ENCODE measurements at regions not wholly inside any gene's neighbourhood (a gene's known extent, or its start where the extent isn't known, plus 50 kb on each side); places are given as distances from the start of the nearest gene placed in this dataset.

DNA sequence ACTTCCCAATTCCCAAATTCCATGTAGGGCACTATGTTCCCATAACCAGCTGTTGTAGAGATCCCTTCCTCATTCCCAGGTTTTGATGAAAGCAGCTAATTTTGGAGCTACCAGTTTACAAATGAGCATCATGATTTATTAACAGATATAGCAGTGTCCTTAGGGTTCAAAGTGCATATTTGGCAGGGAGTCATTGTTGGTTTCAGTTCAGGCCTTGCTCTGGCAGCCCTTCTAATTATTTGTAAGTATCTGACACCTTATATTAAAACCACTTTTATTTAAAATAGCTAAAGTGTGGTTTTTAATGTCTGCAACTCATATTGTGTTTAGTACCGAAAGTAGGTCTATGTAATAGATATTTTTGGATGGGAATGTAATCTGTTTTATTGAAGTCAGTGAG, 518.5 kb downstream of the TLL1 start:
- no peak for DNase-seq (ENCODE audit: low read depth in 1 of 2, low spot score in 1 of 2)
- H3K27ac ChIP-seq (replicated peaks): no peak overlapping the region
- H3K4me3 ChIP-seq (replicated peaks; ENCODE audit: insufficient read depth, low read length): no peak overlapping the region
- H3K27me3 ChIP-seq (ENCODE audit: insufficient read depth, poor library complexity, severe bottlenecking): no peaks in the 10 kb centered on the region
- TF ChIP-seq POLR2AphosphoS5 (IDR thresholded peaks at IDR 0.05; ENCODE audit: low read depth) (no peak), GABPA (IDR thresholded peaks at IDR 0.05; ENCODE audit: low read depth) (no peak), SPI1 (IDR thresholded peaks at IDR 0.05; ENCODE audit: borderline replicate concordance, low read depth) (no peak)
- TF ChIP-seq, protein P1, sequence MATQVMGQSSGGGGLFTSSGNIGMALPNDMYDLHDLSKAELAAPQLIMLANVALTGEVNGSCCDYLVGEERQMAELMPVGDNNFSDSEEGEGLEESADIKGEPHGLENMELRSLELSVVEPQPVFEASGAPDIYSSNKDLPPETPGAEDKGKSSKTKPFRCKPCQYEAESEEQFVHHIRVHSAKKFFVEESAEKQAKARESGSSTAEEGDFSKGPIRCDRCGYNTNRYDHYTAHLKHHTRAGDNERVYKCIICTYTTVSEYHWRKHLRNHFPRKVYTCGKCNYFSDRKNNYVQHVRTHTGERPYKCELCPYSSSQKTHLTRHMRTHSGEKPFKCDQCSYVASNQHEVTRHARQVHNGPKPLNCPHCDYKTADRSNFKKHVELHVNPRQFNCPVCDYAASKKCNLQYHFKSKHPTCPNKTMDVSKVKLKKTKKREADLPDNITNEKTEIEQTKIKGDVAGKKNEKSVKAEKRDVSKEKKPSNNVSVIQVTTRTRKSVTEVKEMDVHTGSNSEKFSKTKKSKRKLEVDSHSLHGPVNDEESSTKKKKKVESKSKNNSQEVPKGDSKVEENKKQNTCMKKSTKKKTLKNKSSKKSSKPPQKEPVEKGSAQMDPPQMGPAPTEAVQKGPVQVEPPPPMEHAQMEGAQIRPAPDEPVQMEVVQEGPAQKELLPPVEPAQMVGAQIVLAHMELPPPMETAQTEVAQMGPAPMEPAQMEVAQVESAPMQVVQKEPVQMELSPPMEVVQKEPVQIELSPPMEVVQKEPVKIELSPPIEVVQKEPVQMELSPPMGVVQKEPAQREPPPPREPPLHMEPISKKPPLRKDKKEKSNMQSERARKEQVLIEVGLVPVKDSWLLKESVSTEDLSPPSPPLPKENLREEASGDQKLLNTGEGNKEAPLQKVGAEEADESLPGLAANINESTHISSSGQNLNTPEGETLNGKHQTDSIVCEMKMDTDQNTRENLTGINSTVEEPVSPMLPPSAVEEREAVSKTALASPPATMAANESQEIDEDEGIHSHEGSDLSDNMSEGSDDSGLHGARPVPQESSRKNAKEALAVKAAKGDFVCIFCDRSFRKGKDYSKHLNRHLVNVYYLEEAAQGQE (IDR thresholded peaks at IDR 0.05; ENCODE audit: insufficient replicate concordance, low read depth): no peak

DNA sequence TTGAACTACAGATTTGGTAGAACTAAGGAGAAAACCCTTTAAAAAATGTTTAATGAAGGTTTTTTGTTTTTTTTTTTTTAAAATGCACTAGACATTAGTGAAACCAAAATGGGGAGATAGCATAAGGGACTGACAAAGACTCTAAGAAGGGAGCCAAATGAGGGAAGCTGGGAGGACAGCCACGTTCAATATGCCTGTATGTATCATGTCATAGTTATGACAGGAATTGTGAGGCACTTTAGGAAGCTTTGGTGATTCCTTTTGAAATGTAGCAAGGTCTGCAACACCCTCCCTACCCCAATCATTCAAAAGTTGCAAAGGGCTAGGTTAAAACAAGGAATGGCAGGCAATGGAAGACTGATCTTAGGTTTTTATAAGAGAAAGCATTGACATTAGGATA, 526.0 kb downstream of the TLL1 start:
- Histone ChIP-seq H3K27ac (replicated peaks) (no peak overlapping the region), H3K27me3 (ENCODE audit: insufficient read depth, poor library complexity, severe bottlenecking) (no peaks in the 10 kb centered on the region), H3K4me3 (replicated peaks; ENCODE audit: insufficient read depth, low read length) (no peak overlapping the region)
- DNase-seq (ENCODE audit: low read depth in 1 of 2, low spot score in 1 of 2): no peak
- TF ChIP-seq, protein P1 (IDR thresholded peaks at IDR 0.05; ENCODE audit: insufficient replicate concordance, low read depth): no peak
- TF ChIP-seq SPI1 (IDR thresholded peaks at IDR 0.05; ENCODE audit: borderline replicate concordance, low read depth): no peak
- TF ChIP-seq, protein P2, sequence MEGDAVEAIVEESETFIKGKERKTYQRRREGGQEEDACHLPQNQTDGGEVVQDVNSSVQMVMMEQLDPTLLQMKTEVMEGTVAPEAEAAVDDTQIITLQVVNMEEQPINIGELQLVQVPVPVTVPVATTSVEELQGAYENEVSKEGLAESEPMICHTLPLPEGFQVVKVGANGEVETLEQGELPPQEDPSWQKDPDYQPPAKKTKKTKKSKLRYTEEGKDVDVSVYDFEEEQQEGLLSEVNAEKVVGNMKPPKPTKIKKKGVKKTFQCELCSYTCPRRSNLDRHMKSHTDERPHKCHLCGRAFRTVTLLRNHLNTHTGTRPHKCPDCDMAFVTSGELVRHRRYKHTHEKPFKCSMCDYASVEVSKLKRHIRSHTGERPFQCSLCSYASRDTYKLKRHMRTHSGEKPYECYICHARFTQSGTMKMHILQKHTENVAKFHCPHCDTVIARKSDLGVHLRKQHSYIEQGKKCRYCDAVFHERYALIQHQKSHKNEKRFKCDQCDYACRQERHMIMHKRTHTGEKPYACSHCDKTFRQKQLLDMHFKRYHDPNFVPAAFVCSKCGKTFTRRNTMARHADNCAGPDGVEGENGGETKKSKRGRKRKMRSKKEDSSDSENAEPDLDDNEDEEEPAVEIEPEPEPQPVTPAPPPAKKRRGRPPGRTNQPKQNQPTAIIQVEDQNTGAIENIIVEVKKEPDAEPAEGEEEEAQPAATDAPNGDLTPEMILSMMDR (IDR thresholded peaks at IDR 0.05; ENCODE audit: insufficient read depth, low read length): no peak
- no peak for TF ChIP-seq GABPA (IDR thresholded peaks at IDR 0.05; ENCODE audit: low read depth)
- no peak for TF ChIP-seq POLR2AphosphoS5 (IDR thresholded peaks at IDR 0.05; ENCODE audit: low read depth)

DNA sequence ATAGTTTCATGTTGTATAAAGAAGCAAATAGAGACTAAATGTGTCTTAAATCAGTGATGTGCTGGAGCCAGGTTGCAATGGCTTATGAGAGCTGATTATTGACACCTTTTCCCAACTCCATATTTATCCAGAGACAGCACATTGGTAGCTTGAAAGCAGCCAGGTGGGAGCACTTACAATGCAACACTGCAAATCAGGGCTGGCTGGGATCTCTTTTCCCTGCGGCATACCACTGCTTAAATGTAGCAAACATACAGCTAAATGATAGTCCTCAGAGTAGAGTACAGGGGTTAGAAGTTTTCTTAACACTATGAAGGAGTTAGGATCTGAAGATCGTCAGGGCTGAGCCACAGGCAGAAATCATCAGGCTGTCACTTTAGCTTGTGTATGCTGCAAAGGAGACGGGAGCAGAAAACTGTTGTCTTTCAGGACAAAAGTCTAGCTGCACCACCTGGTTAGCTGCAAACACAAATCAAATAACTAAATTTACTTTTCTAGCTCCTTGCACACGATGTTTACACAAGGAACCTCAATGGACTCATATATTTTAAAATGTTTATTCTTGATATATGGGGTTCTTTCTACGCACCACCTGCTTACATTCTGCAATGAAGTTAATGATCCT, 527.3 kb downstream of the TLL1 start:
- DNase-seq (ENCODE audit: low read depth in 1 of 2, low spot score in 1 of 2): no peak
- H3K27ac ChIP-seq (replicated peaks): no peak overlapping the region
- H3K27me3 ChIP-seq (ENCODE audit: insufficient read depth, poor library complexity, severe bottlenecking): no peaks in the 10 kb centered on the region
- TF ChIP-seq POLR2AphosphoS5 (IDR thresholded peaks at IDR 0.05; ENCODE audit: low read depth): no peak
- TF ChIP-seq, protein P2 (IDR thresholded peaks at IDR 0.05; ENCODE audit: insufficient read depth, low read length): no peak
- H3K4me3 ChIP-seq (replicated peaks; ENCODE audit: insufficient read depth, low read length): no peak overlapping the region

DNA sequence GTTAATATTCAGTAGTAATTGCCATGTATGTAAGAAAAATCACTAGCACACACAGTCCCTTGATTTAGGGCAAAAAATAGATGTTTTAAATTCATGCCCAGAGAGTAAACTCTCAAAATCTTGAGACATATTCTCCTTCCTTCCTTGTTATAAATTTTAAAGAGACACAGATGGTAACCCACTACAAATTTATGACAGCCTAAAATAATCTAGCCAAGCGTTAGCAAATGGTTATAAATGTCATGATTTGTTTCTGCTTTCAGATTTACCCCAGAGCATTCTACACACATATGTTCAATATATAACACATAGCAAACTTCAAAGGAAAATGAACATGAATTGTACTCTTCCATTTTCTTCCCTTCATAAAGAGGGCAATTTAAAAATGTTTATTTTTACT, 540.3 kb downstream of the TLL1 start:
- no peak for TF ChIP-seq GABPA (IDR thresholded peaks at IDR 0.05; ENCODE audit: low read depth)
- no peak for TF ChIP-seq POLR2AphosphoS5 (IDR thresholded peaks at IDR 0.05; ENCODE audit: low read depth)
- Histone ChIP-seq H3K27me3 (ENCODE audit: insufficient read depth, poor library complexity, severe bottlenecking) (no peaks in the 10 kb centered on the region), H3K4me3 (replicated peaks; ENCODE audit: insufficient read depth, low read length) (no peak overlapping the region), H3K27ac (replicated peaks) (no peak overlapping the region)
- DNase-seq (ENCODE audit: low read depth in 1 of 2, low spot score in 1 of 2): no peak

DNA sequence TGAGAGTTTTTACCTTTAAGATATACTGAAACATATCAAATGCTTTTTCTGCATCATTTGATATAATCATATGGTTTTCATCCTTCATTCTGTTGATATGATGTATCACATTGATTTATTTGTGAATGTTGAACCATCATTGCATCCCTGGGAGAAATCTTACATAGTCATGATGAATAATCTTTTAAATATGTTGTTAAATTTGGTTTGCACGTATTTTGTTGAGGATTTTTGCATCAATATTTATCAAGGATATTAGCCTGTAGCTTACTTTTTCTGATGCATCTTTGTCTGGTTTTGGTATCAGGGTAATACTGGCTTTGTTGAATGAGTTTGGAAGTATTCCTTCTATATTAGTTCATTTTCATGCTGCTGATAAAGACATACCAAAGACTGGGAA, 541.4 kb downstream of the TLL1 start:
- no peaks in the 10 kb centered on the region for H3K27me3 ChIP-seq (ENCODE audit: insufficient read depth, poor library complexity, severe bottlenecking)
- no peak overlapping the region for H3K27ac ChIP-seq (replicated peaks)
- no peak for DNase-seq (ENCODE audit: low read depth in 1 of 2, low spot score in 1 of 2)
- H3K4me3 ChIP-seq (replicated peaks; ENCODE audit: insufficient read depth, low read length): no peak overlapping the region
- TF ChIP-seq GABPA (IDR thresholded peaks at IDR 0.05; ENCODE audit: low read depth) (no peak), POLR2AphosphoS5 (IDR thresholded peaks at IDR 0.05; ENCODE audit: low read depth) (no peak), SPI1 (IDR thresholded peaks at IDR 0.05; ENCODE audit: borderline replicate concordance, low read depth) (no peak)
- TF ChIP-seq, protein P2 (IDR thresholded peaks at IDR 0.05; ENCODE audit: insufficient read depth, low read length): no peak
- TF ChIP-seq, protein P1 (IDR thresholded peaks at IDR 0.05; ENCODE audit: insufficient replicate concordance, low read depth): no peak

Data from HL-60 (cell line).